Trophoblast cell (in vitro differentiated cells and primary cell): ENCODE measurements at regions not wholly inside any gene's neighbourhood (a gene's known extent, or its start where the extent isn't known, plus 50 kb on each side); places are given as distances from the start of the nearest gene placed in this dataset.

ENCODE experiments used
- DNase-seq, 2 donors: peaks; one replicate each; pipeline ENCODE4 v3.0.0-alpha.2; 2016
- H2AFZ ChIP-seq: 2 replicates; pipeline ENCODE4 v1.6.1; 2013; ENCODE audit warnings: low read length, moderate library complexity, mild to moderate bottlenecking; ENCODE audit not compliant: insufficient read depth, poor library complexity
- H2AK5ac ChIP-seq: 2 replicates; pipeline ENCODE4 v1.6.1; 2013; ENCODE audit warnings: mild to moderate bottlenecking, low read length
- H2BK120ac ChIP-seq: 2 replicates; pipeline ENCODE4 v1.6.1; 2013; ENCODE audit warnings: low read length, mild to moderate bottlenecking, moderate library complexity; ENCODE audit not compliant: insufficient read depth, poor library complexity
- H2BK12ac ChIP-seq: 2 replicates; pipeline ENCODE4 v1.6.1; 2013; ENCODE audit warnings: mild to moderate bottlenecking, low read length, moderate library complexity
- H2BK5ac ChIP-seq: 2 replicates; pipeline ENCODE4 v1.6.1; 2013; ENCODE audit warnings: low read length, low read depth, moderate library complexity, mild to moderate bottlenecking; ENCODE audit not compliant: poor library complexity
- H3K14ac ChIP-seq: 2 replicates; pipeline ENCODE4 v1.6.1; 2013; ENCODE audit warnings: mild to moderate bottlenecking, low read length
- H3K18ac ChIP-seq: 2 replicates; pipeline ENCODE4 v1.6.1; 2013; ENCODE audit warnings: mild to moderate bottlenecking, low read length
- H3K23ac ChIP-seq: 2 replicates; pipeline ENCODE4 v1.6.1; 2013; ENCODE audit warnings: low read length
- H3K27ac ChIP-seq: 2 replicates; pipeline ENCODE4 v1.5.1; 2013; ENCODE audit warnings: low read depth, mild to moderate bottlenecking, inconsistent platforms, low read length, moderate library complexity
- H3K27me3 ChIP-seq: 2 replicates; pipeline ENCODE4 v1.6.1; 2013; ENCODE audit warnings: inconsistent platforms, mild to moderate bottlenecking, low read length, moderate library complexity; ENCODE audit not compliant: insufficient read depth
- H3K36me3 ChIP-seq, 2 experiments: 1 replicate in 1 of 2; 2 replicates in 1 of 2; pipeline ENCODE4 v1.6.1; 2013; ENCODE audit warnings: low read length in 2 of 2, mild to moderate bottlenecking in 2 of 2, moderate library complexity in 1 of 2; ENCODE audit not compliant: insufficient read depth in 2 of 2, control insufficient read depth in 1 of 2
- H3K4ac ChIP-seq: 2 replicates; pipeline ENCODE4 v1.6.1; 2013; ENCODE audit warnings: low read depth, mild to moderate bottlenecking, low read length, moderate library complexity
- H3K4me1 ChIP-seq, 2 experiments: 1 replicate in 1 of 2; 2 replicates in 1 of 2; pipeline ENCODE4 v1.6.1; 2013; ENCODE audit warnings: low read length in 2 of 2, mild to moderate bottlenecking in 2 of 2, moderate library complexity in 1 of 2; ENCODE audit not compliant: insufficient read depth in 2 of 2, control insufficient read depth in 1 of 2
- H3K4me2 ChIP-seq: 2 replicates; pipeline ENCODE4 v1.6.1; 2013; ENCODE audit warnings: inconsistent platforms, mild to moderate bottlenecking, low read length, moderate library complexity
- H3K4me3 ChIP-seq: 2 replicates; pipeline ENCODE4 v1.5.1; 2013; ENCODE audit warnings: mild to moderate bottlenecking, low read depth, low read length, inconsistent platforms
- H3K79me1 ChIP-seq: one replicate; pipeline ENCODE4 v1.6.1; 2013; ENCODE audit warnings: low read length
- H3K79me2 ChIP-seq: 2 replicates; pipeline ENCODE4 v1.6.1; 2013; ENCODE audit warnings: low read length, mild to moderate bottlenecking; ENCODE audit not compliant: control insufficient read depth, insufficient read depth, poor library complexity
- H3K9ac ChIP-seq: 2 replicates; pipeline ENCODE4 v1.6.1; 2013; ENCODE audit warnings: mild to moderate bottlenecking, low read length
- H3K9me3 ChIP-seq: 2 replicates; pipeline ENCODE4 v1.6.1; 2013; ENCODE audit warnings: low read depth, mild to moderate bottlenecking, control low read depth, inconsistent platforms, low read length; ENCODE audit not compliant: insufficient read depth
- H4K12ac ChIP-seq: 2 replicates; pipeline ENCODE4 v1.6.1; 2013; ENCODE audit warnings: low read depth, mild to moderate bottlenecking, low read length, moderate library complexity
- H4K8ac ChIP-seq: 2 replicates; pipeline ENCODE4 v1.6.1; 2013; ENCODE audit warnings: low read depth, mild to moderate bottlenecking, low read length, moderate library complexity
- H4K91ac ChIP-seq: one replicate; pipeline ENCODE4 v1.6.1; 2013; ENCODE audit warnings: low read depth, mild to moderate bottlenecking, low read length, moderate library complexity
- WGBS: extraction: QIAGEN DNeasy Blood & Tissue Kit; methylation state at CpG from one replicate; pipeline ENCODE4 v1.1.7; 2013; ENCODE audit warnings: missing lambda C conversion rate; ENCODE audit not compliant: insufficient read length, insufficient coverage; ENCODE audit errors: extremely low coverage; 5-methylcytosine and 5-hydroxymethylcytosine counted together

GRCh38 chr18:45417392-45417791 lies 197.9 kb upstream of the SLC14A2 start:
- no peak overlapping the region for H2BK120ac ChIP-seq
- no peak overlapping the region for H3K14ac ChIP-seq

GRCh38 chr18:45423659-45424058 lies 191.6 kb upstream of the SLC14A2 start:
- Histone ChIP-seq H3K23ac (no peak overlapping the region), H2BK12ac (no peak overlapping the region), H3K18ac (no peak overlapping the region), H3K9ac (no peak overlapping the region), H3K4me3 (no peak overlapping the region), H3K4ac (no peak overlapping the region), H3K14ac (no peak overlapping the region), H2BK5ac (no peak overlapping the region), H2BK120ac (no peak overlapping the region), H3K79me1 (no peaks in the 10 kb centered on the region), H3K4me1 (peaks cover 0 to 2% of the 10 kb centered on the region in 2 experiments), H2AFZ (no peak overlapping the region), H3K4me2 (no peak overlapping the region), H3K36me3 (no peaks in the 10 kb centered on the region), H2AK5ac (no peak overlapping the region), H4K12ac (no peak overlapping the region), H4K91ac (no peak overlapping the region), H3K9me3 (peaks cover 2% of the 10 kb centered on the region), H3K27me3 (no peaks in the 10 kb centered on the region), H3K79me2 (no peaks in the 10 kb centered on the region), H4K8ac (no peak overlapping the region), H3K27ac (no peak overlapping the region)
- DNase-seq, result no peak

More at GRCh38 chr18:45417392-45417791, 197.9 kb upstream of the SLC14A2 start:
- Histone ChIP-seq H2BK5ac (no peak overlapping the region), H3K18ac (no peak overlapping the region), H3K79me2 (no peaks in the 10 kb centered on the region), H2AFZ (no peak overlapping the region), H3K9me3 (no peaks in the 10 kb centered on the region), H4K12ac (no peak overlapping the region), H3K4me2 (no peak overlapping the region), H3K9ac (no peak overlapping the region), H2BK12ac (no peak overlapping the region), H3K4me1 (peaks cover 3 to 4% of the 10 kb centered on the region in 2 experiments), H3K4ac (no peak overlapping the region), H3K27me3 (no peaks in the 10 kb centered on the region), H3K4me3 (no peak overlapping the region), H2AK5ac (no peak overlapping the region), H4K91ac (no peak overlapping the region), H3K79me1 (no peaks in the 10 kb centered on the region), H4K8ac (no peak overlapping the region), H3K23ac (no peak overlapping the region), H3K36me3 (no peaks in the 10 kb centered on the region), H3K27ac (no peak overlapping the region)
- no CpG with 5 or more reads among the region's 3 CpGs for WGBS
- DNase-seq, result no peak

- no peak overlapping the region for H3K23ac ChIP-seq
- H3K27ac ChIP-seq, result no peak overlapping the region
- H3K36me3 ChIP-seq, result no peaks in the 10 kb centered on the region
- no peaks in the 10 kb centered on the region for H3K79me1 ChIP-seq
- no peak overlapping the region for H4K8ac ChIP-seq
- no peak overlapping the region for H2BK5ac ChIP-seq
- peaks cover 2% of the 10 kb centered on the region for H3K9me3 ChIP-seq
- no peaks in the 10 kb centered on the region for H3K27me3 ChIP-seq
- no peak overlapping the region for H4K12ac ChIP-seq
- H3K4ac ChIP-seq, result no peak overlapping the region
- H2BK120ac ChIP-seq, result no peak overlapping the region
- H3K14ac ChIP-seq, result no peak overlapping the region
- no peak overlapping the region for H2AK5ac ChIP-seq
- H3K79me2 ChIP-seq, result no peaks in the 10 kb centered on the region
- H4K91ac ChIP-seq, result no peak overlapping the region
- H3K9ac ChIP-seq, result no peak overlapping the region
- no peak overlapping the region for H3K4me3 ChIP-seq
- H2AFZ ChIP-seq, result no peak overlapping the region
- peaks cover 0 to 2% of the 10 kb centered on the region in 2 experiments for H3K4me1 ChIP-seq
- H3K18ac ChIP-seq, result no peak overlapping the region
- DNase-seq, result no peak
- H2BK12ac ChIP-seq, result no peak overlapping the region
- no peak overlapping the region for H3K4me2 ChIP-seq
These were observed 185.2 kb upstream of the SLC14A2 start for GRCh38 chr18:45430041-45430440.

- no peak overlapping the region for H2BK120ac ChIP-seq
- no peaks in the 10 kb centered on the region for H3K79me1 ChIP-seq
- H3K4me2 ChIP-seq, result no peak overlapping the region
- H3K27ac ChIP-seq, result no peak overlapping the region
- H4K12ac ChIP-seq, result no peak overlapping the region
- no peak overlapping the region for H3K14ac ChIP-seq
- H4K8ac ChIP-seq, result no peak overlapping the region
- H3K4ac ChIP-seq, result no peak overlapping the region
- no peak overlapping the region for H3K4me3 ChIP-seq
- no peak overlapping the region for H2BK12ac ChIP-seq
- WGBS, result no CpG with 5 or more reads among the region's 3 CpGs
- no peak overlapping the region for H2BK5ac ChIP-seq
- no peak for DNase-seq
- no peaks in the 10 kb centered on the region for H3K4me1 ChIP-seq
- no peak overlapping the region for H2AK5ac ChIP-seq
- no peaks in the 10 kb centered on the region for H3K36me3 ChIP-seq
- H2AFZ ChIP-seq, result no peak overlapping the region
- H3K9ac ChIP-seq, result no peak overlapping the region
- H3K23ac ChIP-seq, result no peak overlapping the region
- no peaks in the 10 kb centered on the region for H3K79me2 ChIP-seq
- H3K18ac ChIP-seq, result no peak overlapping the region
- no peak overlapping the region for H4K91ac ChIP-seq
- H3K27me3 ChIP-seq, result no peaks in the 10 kb centered on the region
- no peaks in the 10 kb centered on the region for H3K9me3 ChIP-seq
These were observed 179.5 kb upstream of the SLC14A2 start for GRCh38 chr18:45435810-45436209.
